ENCODE measurements at regions not wholly inside any gene's neighbourhood (a gene's known extent, or its start where the extent isn't known, plus 50 kb on each side); places are given as distances from the start of the nearest gene placed in this dataset.

DNA sequence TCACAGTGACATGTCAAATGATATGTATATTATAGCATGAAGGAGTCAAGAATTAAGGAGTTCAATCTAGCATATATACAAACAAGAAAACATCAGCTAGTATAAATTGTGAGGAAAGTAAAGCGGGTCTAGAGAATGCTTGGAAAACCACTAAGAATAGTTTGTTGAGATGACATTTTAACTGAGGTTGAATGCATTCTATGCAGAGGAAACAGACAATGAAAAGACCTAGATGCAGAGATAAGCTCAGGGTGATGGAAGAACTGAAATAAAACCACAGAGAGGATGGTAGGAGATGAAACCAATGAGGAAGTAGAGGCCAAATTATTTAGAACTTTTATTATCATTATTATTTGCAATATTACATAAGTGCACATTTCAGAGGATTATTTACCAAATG lies 803.6 kb upstream of the FANCL start:
- no peak for TF ChIP-seq EP300 (conservative IDR thresholded peaks at IDR 0.05; ENCODE audit: poor library complexity, severe bottlenecking)
- no peak for TF ChIP-seq EZH2 (IDR thresholded peaks at IDR 0.05; ENCODE audit: borderline replicate concordance, insufficient read depth, low read length, poor library complexity, severe bottlenecking)
- TF ChIP-seq RAD21 (conservative IDR thresholded peaks at IDR 0.05) = no peak
- TF ChIP-seq, protein P1, sequence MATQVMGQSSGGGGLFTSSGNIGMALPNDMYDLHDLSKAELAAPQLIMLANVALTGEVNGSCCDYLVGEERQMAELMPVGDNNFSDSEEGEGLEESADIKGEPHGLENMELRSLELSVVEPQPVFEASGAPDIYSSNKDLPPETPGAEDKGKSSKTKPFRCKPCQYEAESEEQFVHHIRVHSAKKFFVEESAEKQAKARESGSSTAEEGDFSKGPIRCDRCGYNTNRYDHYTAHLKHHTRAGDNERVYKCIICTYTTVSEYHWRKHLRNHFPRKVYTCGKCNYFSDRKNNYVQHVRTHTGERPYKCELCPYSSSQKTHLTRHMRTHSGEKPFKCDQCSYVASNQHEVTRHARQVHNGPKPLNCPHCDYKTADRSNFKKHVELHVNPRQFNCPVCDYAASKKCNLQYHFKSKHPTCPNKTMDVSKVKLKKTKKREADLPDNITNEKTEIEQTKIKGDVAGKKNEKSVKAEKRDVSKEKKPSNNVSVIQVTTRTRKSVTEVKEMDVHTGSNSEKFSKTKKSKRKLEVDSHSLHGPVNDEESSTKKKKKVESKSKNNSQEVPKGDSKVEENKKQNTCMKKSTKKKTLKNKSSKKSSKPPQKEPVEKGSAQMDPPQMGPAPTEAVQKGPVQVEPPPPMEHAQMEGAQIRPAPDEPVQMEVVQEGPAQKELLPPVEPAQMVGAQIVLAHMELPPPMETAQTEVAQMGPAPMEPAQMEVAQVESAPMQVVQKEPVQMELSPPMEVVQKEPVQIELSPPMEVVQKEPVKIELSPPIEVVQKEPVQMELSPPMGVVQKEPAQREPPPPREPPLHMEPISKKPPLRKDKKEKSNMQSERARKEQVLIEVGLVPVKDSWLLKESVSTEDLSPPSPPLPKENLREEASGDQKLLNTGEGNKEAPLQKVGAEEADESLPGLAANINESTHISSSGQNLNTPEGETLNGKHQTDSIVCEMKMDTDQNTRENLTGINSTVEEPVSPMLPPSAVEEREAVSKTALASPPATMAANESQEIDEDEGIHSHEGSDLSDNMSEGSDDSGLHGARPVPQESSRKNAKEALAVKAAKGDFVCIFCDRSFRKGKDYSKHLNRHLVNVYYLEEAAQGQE (IDR thresholded peaks at IDR 0.05; ENCODE audit: borderline replicate concordance) = no peak
- no peak for TF ChIP-seq POLR2AphosphoS5 (IDR thresholded peaks at IDR 0.05)
- no peaks in the 10 kb centered on the region for H3K9me2 ChIP-seq (ENCODE audit: insufficient read depth, low read length)

DNA sequence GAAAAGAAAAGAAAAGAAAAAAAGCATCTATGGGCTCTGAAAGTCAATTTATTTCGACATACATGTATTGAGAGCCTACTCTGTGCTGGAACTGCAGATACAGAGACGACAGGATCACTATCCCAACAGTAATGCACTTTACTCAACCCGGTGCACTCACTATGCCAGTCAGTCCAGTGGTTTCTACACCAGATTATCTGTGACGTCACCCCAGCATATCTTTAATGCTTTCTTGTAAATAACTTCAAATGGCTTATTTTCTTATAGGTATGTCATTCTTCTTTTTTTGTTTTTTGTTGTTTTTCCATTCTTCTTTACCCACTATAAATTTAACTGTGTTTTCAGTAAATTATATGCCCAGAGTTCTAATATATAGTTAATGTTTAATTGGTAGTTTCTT lies 800.0 kb upstream of the FANCL start:
- Histone ChIP-seq H3K27me3 (ENCODE audit: insufficient read depth, low read depth, low read length) (no peaks in the 10 kb centered on the region), H3K27ac (ENCODE audit: low read length) (no peak overlapping the region), H3K4me2 (ENCODE audit: low read length) (no peak overlapping the region), H2AFZ (ENCODE audit: low read depth, low read length) (no peak overlapping the region), H4K20me1 (ENCODE audit: insufficient read depth) (no peaks in the 10 kb centered on the region), H3K36me3 (ENCODE audit: insufficient read depth, low read length) (no peaks in the 10 kb centered on the region), H3K9ac (ENCODE audit: low read length) (no peak overlapping the region), H3K9me3 (ENCODE audit: low read length) (peaks cover 4% of the 10 kb centered on the region), H3F3A (ENCODE audit: insufficient read depth, low read length, poor library complexity, severe bottlenecking) (peaks cover 1% of the 10 kb centered on the region), H3K4me3 (ENCODE audit: low read length) (no peak overlapping the region), H3K79me2 (replicated peaks; ENCODE audit: insufficient read depth, low read length) (no peaks in the 10 kb centered on the region), H3K9me2 (ENCODE audit: insufficient read depth, low read length) (no peaks in the 10 kb centered on the region)
- TF ChIP-seq MXI1 (conservative IDR thresholded peaks at IDR 0.05; ENCODE audit: poor library complexity, severe bottlenecking) = no peak
- TF ChIP-seq, protein P2, sequence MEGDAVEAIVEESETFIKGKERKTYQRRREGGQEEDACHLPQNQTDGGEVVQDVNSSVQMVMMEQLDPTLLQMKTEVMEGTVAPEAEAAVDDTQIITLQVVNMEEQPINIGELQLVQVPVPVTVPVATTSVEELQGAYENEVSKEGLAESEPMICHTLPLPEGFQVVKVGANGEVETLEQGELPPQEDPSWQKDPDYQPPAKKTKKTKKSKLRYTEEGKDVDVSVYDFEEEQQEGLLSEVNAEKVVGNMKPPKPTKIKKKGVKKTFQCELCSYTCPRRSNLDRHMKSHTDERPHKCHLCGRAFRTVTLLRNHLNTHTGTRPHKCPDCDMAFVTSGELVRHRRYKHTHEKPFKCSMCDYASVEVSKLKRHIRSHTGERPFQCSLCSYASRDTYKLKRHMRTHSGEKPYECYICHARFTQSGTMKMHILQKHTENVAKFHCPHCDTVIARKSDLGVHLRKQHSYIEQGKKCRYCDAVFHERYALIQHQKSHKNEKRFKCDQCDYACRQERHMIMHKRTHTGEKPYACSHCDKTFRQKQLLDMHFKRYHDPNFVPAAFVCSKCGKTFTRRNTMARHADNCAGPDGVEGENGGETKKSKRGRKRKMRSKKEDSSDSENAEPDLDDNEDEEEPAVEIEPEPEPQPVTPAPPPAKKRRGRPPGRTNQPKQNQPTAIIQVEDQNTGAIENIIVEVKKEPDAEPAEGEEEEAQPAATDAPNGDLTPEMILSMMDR (IDR thresholded peaks at IDR 0.05; ENCODE audit: poor library complexity, severe bottlenecking) = no peak
- TF ChIP-seq TAF1 (IDR thresholded peaks at IDR 0.05; ENCODE audit: low read depth) = no peak
- TF ChIP-seq, protein P1 (IDR thresholded peaks at IDR 0.05; ENCODE audit: borderline replicate concordance) = no peak
- no peak for TF ChIP-seq RAD21 (conservative IDR thresholded peaks at IDR 0.05)
- no peak for TF ChIP-seq EZH2 (IDR thresholded peaks at IDR 0.05; ENCODE audit: borderline replicate concordance, insufficient read depth, low read length, poor library complexity, severe bottlenecking)
- no peak for TF ChIP-seq POLR2AphosphoS5 (IDR thresholded peaks at IDR 0.05)
- TF ChIP-seq SMC3 (conservative IDR thresholded peaks at IDR 0.05; ENCODE audit: poor library complexity) = no peak
- no peak for TF ChIP-seq EP300 (conservative IDR thresholded peaks at IDR 0.05; ENCODE audit: poor library complexity, severe bottlenecking)

More for the DNA sequence above, 803.6 kb upstream of the FANCL start:
- H3K4me3 ChIP-seq (ENCODE audit: low read length) = no peak overlapping the region
- peaks cover 3% of the 10 kb centered on the region for H3F3A ChIP-seq (ENCODE audit: insufficient read depth, low read length, poor library complexity, severe bottlenecking)
- no peaks in the 10 kb centered on the region for H3K9me3 ChIP-seq (ENCODE audit: low read length)
- H3K36me3 ChIP-seq (ENCODE audit: insufficient read depth, low read length) = no peaks in the 10 kb centered on the region
- no peak overlapping the region for H3K27ac ChIP-seq (ENCODE audit: low read length)
- H3K9ac ChIP-seq (ENCODE audit: low read length) = no peak overlapping the region
- no peak overlapping the region for H3K4me2 ChIP-seq (ENCODE audit: low read length)
- H2AFZ ChIP-seq (ENCODE audit: low read depth, low read length) = no peak overlapping the region
- no peaks in the 10 kb centered on the region for H4K20me1 ChIP-seq (ENCODE audit: insufficient read depth)
- no peaks in the 10 kb centered on the region for H3K79me2 ChIP-seq (replicated peaks; ENCODE audit: insufficient read depth, low read length)
- no peaks in the 10 kb centered on the region for H3K27me3 ChIP-seq (ENCODE audit: insufficient read depth, low read depth, low read length)
